Epithelial cell of proximal tubule (primary cell): ENCODE measurements at regions not wholly inside any gene's neighbourhood (a gene's known extent, or its start where the extent isn't known, plus 50 kb on each side); places are given as distances from the start of the nearest gene placed in this dataset.
"Not testable (repeated sequence)": the region's sequence is repeated elsewhere in the genome, so short reads cannot be mapped to it uniquely, and the experiment has no call there.

Source experiments
- DNase-seq: peaks from one replicate; pipeline ENCODE4 v3.0.0-alpha.2; 2011; ENCODE audit warnings: low read depth
- H3K4me3 ChIP-seq: 2 replicates; pipeline ENCODE4 v1.5.1; 2011; ENCODE audit warnings: low read depth, mild to moderate bottlenecking, low read length
- CTCF ChIP-seq: conservative IDR thresholded peaks from 2 replicates; pipeline ENCODE4 v1.5.1; 2012; ENCODE audit warnings: low read depth, mild to moderate bottlenecking, low read length

GRCh38 chr4:1521821-1522361, 115.6 kb upstream of the NKX1-1 start:
- DNase-seq, result no peak
- no peak for TF ChIP-seq CTCF
- H3K4me3 ChIP-seq, result no peak overlapping the region

GRCh38 chr4:1520795-1521576, 114.7 kb upstream of the NKX1-1 start:
- DNase-seq, H3K4me3 ChIP-seq: not testable (repeated sequence)

- TF ChIP-seq CTCF, result no peak
- H3K4me3 ChIP-seq, result no peak overlapping the region
- DNase-seq, result no peak
These were observed 113.8 kb upstream of the NKX1-1 start for GRCh38 chr4:1519787-1520661.

GRCh38 chr4:1518997-1519700, 112.9 kb upstream of the NKX1-1 start:
- no peak for DNase-seq
- no peak overlapping the region for H3K4me3 ChIP-seq
- TF ChIP-seq CTCF, result no peak

GRCh38 chr4:1517592-1518411, 111.6 kb upstream of the NKX1-1 start:
- no peak for TF ChIP-seq CTCF
- H3K4me3 ChIP-seq, result no peak overlapping the region
- DNase-seq, result no peak

GRCh38 chr4:1516881-1517480, 110.7 kb upstream of the NKX1-1 start:
- no peak overlapping the region for H3K4me3 ChIP-seq
- no peak for DNase-seq
- TF ChIP-seq CTCF, result no peak
